GM21786 (cell line): ENCODE measurements at regions not wholly inside any gene's neighbourhood (a gene's known extent, or its start where the extent isn't known, plus 50 kb on each side); places are given as distances from the start of the nearest gene placed in this dataset.
"Not testable (repeated sequence)": the region's sequence is repeated elsewhere in the genome, so short reads cannot be mapped to it uniquely, and the experiment has no call there.

Experiments used
- ATAC-seq: cut with Tn5 transposase; IDR thresholded peaks from one replicate; pipeline ENCODE4 v1.9.1; 2021; ENCODE audit not compliant: unreplicated experiment

DNA sequence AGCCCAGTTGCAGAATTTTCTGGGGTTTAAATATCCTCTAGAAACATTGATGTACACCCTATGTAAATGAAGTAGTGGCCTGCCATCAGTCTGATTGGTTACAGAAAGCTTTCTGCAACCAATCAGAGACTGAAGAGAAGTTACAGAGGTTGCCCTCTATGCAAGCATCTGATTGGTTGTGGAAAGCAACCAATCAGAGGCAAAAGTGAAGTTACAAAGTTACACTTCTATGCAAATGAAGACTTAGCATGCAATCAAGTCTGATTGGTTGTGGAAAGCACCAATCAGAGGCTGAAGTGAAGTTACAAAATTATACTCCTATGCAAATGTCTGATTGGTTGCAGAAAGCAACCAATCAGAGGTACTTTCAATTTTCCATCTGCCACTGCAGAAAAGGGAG is 51.9 kb upstream of the USP9X start:
- ATAC-seq: no peak

DNA sequence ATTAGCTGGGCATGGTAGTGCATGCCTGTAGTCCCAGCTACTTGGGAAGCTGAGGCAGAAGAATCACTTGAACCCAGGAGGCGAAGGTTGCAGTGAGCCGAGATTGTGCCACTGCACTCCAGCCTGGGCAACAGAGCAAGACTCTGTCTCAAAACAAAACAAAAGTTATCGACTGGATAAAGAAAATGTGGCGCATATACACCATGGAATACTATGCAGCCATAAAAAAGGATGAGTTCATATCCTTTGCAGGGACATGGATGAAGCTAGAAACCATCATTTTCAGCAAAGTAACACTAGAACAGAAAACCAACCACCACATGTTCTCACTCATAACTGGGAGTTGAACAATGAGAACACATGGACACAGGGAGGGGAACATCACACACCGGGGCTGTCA is 50.3 kb upstream of the USP9X start:
- not testable (repeated sequence) for ATAC-seq
